ENCODE measurements at regions not wholly inside any gene's neighbourhood (a gene's known extent, or its start where the extent isn't known, plus 50 kb on each side); places are given as distances from the start of the nearest gene placed in this dataset.

DNA sequence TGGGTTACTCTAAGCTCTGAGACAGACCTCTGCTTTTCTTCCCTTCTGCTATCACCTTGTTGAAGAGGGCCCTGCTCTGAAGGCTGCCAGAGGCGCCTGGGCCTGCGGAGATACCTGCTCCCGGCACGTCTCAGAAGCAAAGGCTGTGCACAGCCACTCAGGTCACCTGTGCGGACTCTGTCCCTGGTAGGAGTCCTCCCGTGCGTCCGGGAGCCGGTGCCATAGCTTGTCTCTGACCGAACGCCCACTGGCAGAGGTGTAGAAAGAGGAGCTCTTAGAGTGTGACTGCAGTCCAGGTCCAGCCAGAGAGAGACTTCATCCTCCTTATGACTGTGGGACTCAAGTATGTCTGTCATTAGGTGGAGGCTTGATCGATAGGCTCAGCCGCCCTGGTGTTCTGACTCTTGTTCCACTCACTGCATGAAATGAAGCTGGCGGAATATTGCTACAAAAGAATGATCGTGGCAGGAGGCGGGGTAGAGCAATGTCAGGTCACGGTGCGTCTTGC, 51.0 kb upstream of the UNC93A start:
- DNase-seq (ENCODE audit: low read depth in 1 of 2, low spot score in 1 of 2): no peak
- TF ChIP-seq POLR2AphosphoS5 (IDR thresholded peaks at IDR 0.05; ENCODE audit: low read depth) (no peak), GABPA (IDR thresholded peaks at IDR 0.05; ENCODE audit: low read depth) (no peak)
- TF ChIP-seq, protein P1, sequence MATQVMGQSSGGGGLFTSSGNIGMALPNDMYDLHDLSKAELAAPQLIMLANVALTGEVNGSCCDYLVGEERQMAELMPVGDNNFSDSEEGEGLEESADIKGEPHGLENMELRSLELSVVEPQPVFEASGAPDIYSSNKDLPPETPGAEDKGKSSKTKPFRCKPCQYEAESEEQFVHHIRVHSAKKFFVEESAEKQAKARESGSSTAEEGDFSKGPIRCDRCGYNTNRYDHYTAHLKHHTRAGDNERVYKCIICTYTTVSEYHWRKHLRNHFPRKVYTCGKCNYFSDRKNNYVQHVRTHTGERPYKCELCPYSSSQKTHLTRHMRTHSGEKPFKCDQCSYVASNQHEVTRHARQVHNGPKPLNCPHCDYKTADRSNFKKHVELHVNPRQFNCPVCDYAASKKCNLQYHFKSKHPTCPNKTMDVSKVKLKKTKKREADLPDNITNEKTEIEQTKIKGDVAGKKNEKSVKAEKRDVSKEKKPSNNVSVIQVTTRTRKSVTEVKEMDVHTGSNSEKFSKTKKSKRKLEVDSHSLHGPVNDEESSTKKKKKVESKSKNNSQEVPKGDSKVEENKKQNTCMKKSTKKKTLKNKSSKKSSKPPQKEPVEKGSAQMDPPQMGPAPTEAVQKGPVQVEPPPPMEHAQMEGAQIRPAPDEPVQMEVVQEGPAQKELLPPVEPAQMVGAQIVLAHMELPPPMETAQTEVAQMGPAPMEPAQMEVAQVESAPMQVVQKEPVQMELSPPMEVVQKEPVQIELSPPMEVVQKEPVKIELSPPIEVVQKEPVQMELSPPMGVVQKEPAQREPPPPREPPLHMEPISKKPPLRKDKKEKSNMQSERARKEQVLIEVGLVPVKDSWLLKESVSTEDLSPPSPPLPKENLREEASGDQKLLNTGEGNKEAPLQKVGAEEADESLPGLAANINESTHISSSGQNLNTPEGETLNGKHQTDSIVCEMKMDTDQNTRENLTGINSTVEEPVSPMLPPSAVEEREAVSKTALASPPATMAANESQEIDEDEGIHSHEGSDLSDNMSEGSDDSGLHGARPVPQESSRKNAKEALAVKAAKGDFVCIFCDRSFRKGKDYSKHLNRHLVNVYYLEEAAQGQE (IDR thresholded peaks at IDR 0.05; ENCODE audit: insufficient replicate concordance, low read depth): no peak
- TF ChIP-seq, protein P2, sequence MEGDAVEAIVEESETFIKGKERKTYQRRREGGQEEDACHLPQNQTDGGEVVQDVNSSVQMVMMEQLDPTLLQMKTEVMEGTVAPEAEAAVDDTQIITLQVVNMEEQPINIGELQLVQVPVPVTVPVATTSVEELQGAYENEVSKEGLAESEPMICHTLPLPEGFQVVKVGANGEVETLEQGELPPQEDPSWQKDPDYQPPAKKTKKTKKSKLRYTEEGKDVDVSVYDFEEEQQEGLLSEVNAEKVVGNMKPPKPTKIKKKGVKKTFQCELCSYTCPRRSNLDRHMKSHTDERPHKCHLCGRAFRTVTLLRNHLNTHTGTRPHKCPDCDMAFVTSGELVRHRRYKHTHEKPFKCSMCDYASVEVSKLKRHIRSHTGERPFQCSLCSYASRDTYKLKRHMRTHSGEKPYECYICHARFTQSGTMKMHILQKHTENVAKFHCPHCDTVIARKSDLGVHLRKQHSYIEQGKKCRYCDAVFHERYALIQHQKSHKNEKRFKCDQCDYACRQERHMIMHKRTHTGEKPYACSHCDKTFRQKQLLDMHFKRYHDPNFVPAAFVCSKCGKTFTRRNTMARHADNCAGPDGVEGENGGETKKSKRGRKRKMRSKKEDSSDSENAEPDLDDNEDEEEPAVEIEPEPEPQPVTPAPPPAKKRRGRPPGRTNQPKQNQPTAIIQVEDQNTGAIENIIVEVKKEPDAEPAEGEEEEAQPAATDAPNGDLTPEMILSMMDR (IDR thresholded peaks at IDR 0.05; ENCODE audit: insufficient read depth, low read length): no peak

More for the DNA sequence above, 51.0 kb upstream of the UNC93A start:
- Histone ChIP-seq H3K27me3 (ENCODE audit: insufficient read depth, poor library complexity, severe bottlenecking) (peaks cover 3% of the 10 kb centered on the region), H3K4me3 (replicated peaks; ENCODE audit: insufficient read depth, low read length) (no peak overlapping the region), H3K27ac (replicated peaks) (no peak overlapping the region)

Measured in HL-60 (cell line).